Forelimb muscle (tissue), 1 donor: ENCODE measurements at regions not wholly inside any gene's neighbourhood (a gene's known extent, or its start where the extent isn't known, plus 50 kb on each side); places are given as distances from the start of the nearest gene placed in this dataset.
"Not testable (repeated sequence)": the region's sequence is repeated elsewhere in the genome, so short reads cannot be mapped to it uniquely, and the experiment has no call there.

Experiments used
- DNase-seq: peaks from one replicate; pipeline ENCODE4 v3.0.0-alpha.2; 2013; ENCODE audit warnings: low read depth

GRCh38 chr5:18798058-18798457 lies 1163.8 kb downstream of the TAF11L14 start:
- DNase-seq, result no peak

GRCh38 chr5:18799482-18800128 lies 1165.3 kb downstream of the TAF11L14 start:
- no peak for DNase-seq

- DNase-seq, result no peak
Measured at GRCh38 chr5:18800293-18801025, 1166.2 kb downstream of the TAF11L14 start.

- DNase-seq, result not testable (repeated sequence)
Measured at GRCh38 chr5:18801413-18801812, 1167.2 kb downstream of the TAF11L14 start.

GRCh38 chr5:18802336-18802735 lies 1168.1 kb downstream of the TAF11L14 start:
- no peak for DNase-seq

GRCh38 chr5:18805376-18805775 lies 1171.1 kb downstream of the TAF11L14 start:
- DNase-seq, result no peak

GRCh38 chr5:18807256-18808149 lies 1173.2 kb downstream of the TAF11L14 start:
- no peak for DNase-seq

GRCh38 chr5:18811661-18812060 lies 1176.3 kb downstream of the CDH18 start:
- DNase-seq, result no peak

- DNase-seq, result no peak
Measured at GRCh38 chr5:18828351-18828750, 1159.6 kb downstream of the CDH18 start.

- DNase-seq, result no peak
Measured at GRCh38 chr5:18829539-18829938, 1158.5 kb downstream of the CDH18 start.

- DNase-seq, result no peak
Measured at GRCh38 chr5:18850216-18850615, 1137.8 kb downstream of the CDH18 start.

GRCh38 chr5:18872978-18873377 lies 1115.0 kb downstream of the CDH18 start:
- DNase-seq, result no peak

- no peak for DNase-seq
Measured at GRCh38 chr5:18876565-18876964, 1111.4 kb downstream of the CDH18 start.

- DNase-seq, result no peak
Measured at GRCh38 chr5:18881615-18882014, 1106.4 kb downstream of the CDH18 start.

- DNase-seq, result no peak
Measured at GRCh38 chr5:18882154-18882553, 1105.8 kb downstream of the CDH18 start.

GRCh38 chr5:18888821-18889220 lies 1099.2 kb downstream of the CDH18 start:
- no peak for DNase-seq

- no peak for DNase-seq
Measured at GRCh38 chr5:18900644-18901043, 1087.4 kb downstream of the CDH18 start.

GRCh38 chr5:18920966-18921365 lies 1067.0 kb downstream of the CDH18 start:
- DNase-seq, result no peak

GRCh38 chr5:18932081-18932480 lies 1055.9 kb downstream of the CDH18 start:
- DNase-seq, result no peak

GRCh38 chr5:18944771-18945170 lies 1043.2 kb downstream of the CDH18 start:
- DNase-seq, result no peak

- DNase-seq, result no peak
Measured at GRCh38 chr5:18954239-18954638, 1033.8 kb downstream of the CDH18 start.

- no peak for DNase-seq
Measured at GRCh38 chr5:18959535-18959934, 1028.5 kb downstream of the CDH18 start.
